ENCODE measurements at regions not wholly inside any gene's neighbourhood (a gene's known extent, or its start where the extent isn't known, plus 50 kb on each side); places are given as distances from the start of the nearest gene placed in this dataset.

- DNase-seq (ENCODE audit: insufficient read length, low spot score) (no peak), FAIRE-seq (no peak)
Observed at GRCh38 chr13:75071395-75071794, 410.6 kb downstream of the TBC1D4 start.

DNA sequence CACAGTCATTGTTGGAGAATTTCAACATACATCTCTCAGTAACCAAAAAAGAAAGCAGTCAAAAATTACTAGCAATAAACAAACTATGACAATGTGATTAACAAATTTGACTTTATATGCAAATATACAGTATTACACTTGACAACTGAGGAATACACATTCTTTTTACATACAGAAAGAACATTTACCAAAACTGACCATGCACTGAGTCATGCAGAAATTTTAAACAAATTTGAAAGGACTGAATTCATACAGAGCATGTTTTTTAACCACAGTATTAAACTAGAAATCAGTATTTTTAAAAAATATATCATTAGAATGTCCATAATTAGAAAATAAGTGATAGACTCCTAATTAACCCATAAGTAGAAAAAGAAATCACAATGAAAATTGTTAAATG lies 420.1 kb downstream of the TBC1D4 start:
- FAIRE-seq: no peak
- no peak for DNase-seq (ENCODE audit: insufficient read length, low spot score)

DNA sequence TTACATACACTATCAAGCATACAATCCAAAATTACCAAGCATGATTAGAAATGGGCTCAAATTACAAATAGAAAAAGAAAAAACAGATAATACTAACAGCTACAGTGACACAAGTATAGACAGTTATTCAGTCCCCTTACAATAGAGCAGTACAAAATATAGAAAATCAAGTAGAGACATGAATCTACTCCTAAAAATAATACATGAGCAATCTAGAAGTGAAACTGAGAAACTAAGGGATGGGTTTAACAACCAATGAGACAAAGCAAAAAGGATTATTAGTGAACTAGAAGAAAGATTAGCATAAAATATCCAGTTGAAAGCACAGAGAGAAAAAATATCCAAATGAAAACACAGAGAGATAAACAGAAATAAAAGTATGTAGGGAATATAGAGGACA lies 426.7 kb downstream of the TBC1D4 start:
- no peak for FAIRE-seq

DNA sequence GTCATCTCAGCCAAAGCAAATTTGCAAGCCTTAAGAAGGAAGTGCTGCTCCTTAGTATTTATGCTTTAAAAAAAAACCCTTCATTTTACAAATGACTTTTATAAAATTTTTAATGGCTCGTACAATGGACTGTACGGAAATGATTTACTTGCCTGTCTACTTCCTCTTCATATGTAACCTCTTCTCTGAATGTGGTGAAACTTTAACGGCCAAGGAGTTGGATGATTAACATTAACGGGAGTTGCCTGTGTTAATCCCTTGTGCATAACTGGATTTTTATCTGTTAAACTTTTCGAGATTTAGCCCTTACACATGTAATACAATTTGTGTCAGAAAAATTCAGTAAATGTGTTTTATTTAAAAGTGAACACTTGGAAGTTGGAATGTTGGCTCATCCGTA lies 429.4 kb downstream of the TBC1D4 start:
- FAIRE-seq (no peak), DNase-seq (ENCODE audit: insufficient read length, low spot score) (no peak)

More for the DNA sequence above, 426.7 kb downstream of the TBC1D4 start:
- no peak for DNase-seq (ENCODE audit: insufficient read length, low spot score)

DNA sequence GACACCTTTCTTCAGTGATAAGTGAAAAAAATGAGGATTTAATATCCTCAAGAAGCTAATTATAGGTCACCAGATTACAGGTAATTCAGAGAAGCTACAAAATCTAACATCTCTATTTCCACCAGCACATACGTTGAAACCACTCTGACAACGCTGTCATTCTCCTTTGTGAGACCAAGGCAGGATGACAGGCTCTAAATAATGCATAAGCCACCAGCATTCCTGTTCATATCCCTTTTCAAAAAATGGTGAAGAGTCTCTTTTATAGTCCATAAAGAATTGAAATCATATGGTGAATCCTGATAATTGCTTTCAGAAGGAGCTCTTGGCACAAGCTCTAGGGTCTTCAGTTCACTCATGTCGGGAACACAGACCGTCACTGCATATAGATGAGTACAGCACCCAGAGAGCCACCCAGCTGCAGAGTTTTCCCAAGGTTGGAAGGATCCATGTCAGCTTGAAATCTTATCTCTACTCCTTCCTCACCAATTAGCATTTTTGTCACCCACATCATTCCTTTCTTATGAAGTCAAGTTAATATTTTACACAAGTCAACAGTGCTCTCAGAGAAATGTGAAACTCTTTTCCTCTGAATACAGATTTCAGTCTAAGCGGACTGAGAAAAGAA lies 431.4 kb downstream of the TBC1D4 start:
- DNase-seq (ENCODE audit: insufficient read length, low spot score): no peak
- no peak for FAIRE-seq

- FAIRE-seq: no peak
- no peak for DNase-seq (ENCODE audit: insufficient read length, low spot score)
Observed at GRCh38 chr13:75049735-75050335, 432.1 kb downstream of the TBC1D4 start.

DNA sequence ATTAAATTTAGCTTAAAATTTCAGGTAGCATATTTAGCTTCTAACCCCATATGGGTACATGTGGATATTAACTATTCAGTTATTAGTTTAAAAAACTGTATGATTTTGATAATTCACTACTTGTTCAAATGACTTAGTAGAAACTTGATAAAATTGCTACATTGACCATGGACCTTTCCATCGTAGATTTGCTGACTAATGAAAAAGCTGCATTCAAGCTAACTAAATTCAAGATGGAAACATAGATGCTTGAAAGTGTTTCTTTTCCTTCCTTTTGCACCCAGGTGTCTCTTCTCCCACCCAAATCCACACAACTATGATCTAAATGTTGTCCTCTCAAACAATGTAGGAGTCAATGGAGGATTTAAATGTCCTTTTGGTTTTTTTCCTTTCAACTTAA lies 439.2 kb downstream of the TBC1D4 start:
- DNase-seq (ENCODE audit: insufficient read length, low spot score) (no peak), FAIRE-seq (no peak)

DNA sequence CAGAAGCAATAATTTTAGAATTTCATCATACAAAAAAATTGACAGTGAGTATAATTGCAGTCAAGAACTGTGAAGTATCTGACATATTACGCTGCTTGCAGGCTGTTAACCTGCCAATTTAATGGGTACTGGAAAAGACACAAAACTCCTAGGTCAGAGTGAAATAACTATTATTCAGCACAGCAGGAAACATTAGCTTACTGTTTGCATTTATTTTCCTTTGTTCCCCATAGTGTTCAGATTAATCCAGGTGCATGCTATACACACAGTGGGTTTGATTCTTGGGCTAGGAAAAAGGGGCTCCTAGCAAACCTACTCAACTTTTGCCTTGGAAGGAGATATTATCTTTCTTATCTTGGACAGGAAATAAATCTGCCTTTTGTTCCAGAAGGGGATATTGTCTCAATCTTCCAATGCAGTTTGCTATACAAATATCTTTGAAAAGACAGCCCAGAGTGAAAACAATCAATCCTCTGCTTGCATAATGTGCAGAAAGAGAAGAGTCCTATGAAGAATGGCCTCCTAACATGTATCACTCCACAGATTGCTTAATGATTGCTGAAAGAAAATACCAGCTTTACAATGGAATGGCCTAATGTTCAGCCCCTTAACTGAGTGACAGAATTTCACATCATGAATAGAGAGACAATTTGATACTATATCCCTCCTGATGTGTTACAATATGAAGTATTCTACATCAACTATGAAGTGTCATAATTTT lies 443.4 kb downstream of the TBC1D4 start:
- no peak for DNase-seq (ENCODE audit: insufficient read length, low spot score)
- FAIRE-seq: no peak

GRCh38 chr13:75025956-75026355 lies 456.0 kb downstream of the TBC1D4 start:
- FAIRE-seq: no peak
- no peak for DNase-seq (ENCODE audit: insufficient read length, low spot score)

DNA sequence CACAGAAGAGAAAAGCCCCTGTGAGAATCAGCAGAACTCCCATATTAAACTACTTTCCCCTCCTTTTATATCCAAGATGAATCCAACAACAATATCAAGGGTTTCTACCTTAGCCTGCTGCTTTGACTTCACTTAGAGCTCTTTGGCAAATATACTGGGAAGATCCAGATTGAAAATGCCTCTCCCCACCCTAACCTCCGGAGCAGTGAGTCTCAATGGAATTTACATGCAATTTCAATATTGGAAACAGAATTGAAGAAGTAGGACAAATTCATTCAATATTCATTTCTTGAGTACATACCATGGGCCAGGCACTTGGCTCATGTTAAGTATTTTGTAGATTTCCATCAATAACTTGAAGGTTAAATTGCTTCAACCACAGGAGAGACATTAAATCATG lies 457.4 kb downstream of the TBC1D4 start:
- FAIRE-seq: no peak
- DNase-seq (ENCODE audit: insufficient read length, low spot score): no peak

DNA sequence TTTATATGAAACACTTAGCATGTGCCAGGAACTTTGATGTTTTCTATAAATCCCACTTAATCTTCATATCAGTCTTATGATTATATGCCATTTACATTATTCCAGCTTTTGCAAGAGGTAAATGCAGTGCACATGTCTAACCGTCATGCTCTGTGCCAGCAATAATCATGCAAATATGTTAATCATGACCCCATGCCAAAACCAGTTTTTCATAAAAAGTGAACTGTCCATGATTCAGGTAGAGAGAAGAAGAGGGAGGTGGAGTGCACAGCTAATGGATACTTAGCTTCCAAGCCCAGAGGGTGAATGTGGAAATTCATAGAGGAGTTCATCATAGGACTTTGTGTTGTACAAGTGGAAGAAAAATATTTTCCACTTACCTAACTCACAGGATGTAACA lies 458.4 kb downstream of the TBC1D4 start:
- no peak for FAIRE-seq

DNA sequence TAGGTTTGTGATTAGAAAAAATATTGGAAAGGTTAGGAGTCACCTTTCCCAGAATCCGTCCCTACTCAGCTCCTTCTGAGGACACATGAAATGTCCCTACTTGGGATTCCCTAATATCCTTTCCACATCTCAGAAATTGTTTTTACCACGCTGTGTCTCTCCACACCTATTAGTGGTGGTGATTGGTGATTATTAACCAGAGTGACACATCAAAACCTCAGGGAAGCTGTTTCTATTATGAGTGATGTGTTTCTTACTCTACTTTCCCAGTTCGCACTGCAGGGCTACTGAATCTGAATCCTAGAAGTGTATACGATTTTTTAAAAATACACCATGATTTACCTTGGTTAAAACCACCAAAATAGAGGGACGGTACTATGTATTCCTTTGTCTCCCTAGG lies 460.8 kb downstream of the TBC1D4 start:
- no peak for FAIRE-seq
- no peak for DNase-seq (ENCODE audit: insufficient read length, low spot score)

More for the DNA sequence above, 458.4 kb downstream of the TBC1D4 start:
- no peak for DNase-seq (ENCODE audit: insufficient read length, low spot score)

GRCh38 chr13:75016225-75016624 lies 465.7 kb downstream of the TBC1D4 start:
- FAIRE-seq (no peak), DNase-seq (ENCODE audit: insufficient read length, low spot score) (no peak)

GRCh38 chr13:75013818-75014217 lies 468.2 kb downstream of the TBC1D4 start:
- FAIRE-seq (no peak), DNase-seq (ENCODE audit: insufficient read length, low spot score) (no peak)

GRCh38 chr13:75010941-75011340 lies 471.0 kb downstream of the TBC1D4 start:
- FAIRE-seq (no peak), DNase-seq (ENCODE audit: insufficient read length, low spot score) (no peak)

DNA sequence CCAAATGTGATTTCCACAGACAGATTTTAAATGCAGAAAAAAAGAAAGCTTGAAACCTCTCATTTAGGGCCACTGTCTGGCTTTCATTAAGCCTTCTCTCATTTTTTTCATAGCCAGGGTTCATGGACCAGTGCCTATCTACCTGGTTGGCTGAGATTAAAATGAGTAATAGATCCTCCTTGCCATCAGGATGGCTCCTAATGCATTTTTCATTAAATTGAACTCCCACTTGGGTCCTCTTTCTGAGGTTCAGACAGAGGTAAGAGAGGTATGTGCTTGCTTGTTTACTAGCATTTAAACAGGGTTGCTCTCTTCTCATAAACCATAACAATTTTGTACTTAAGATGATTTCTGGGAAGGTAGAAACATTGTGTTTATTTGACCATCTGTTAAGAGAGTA lies 473.0 kb downstream of the TBC1D4 start:
- no peak for FAIRE-seq

GRCh38 chr13:74990992-74991391 lies 491.0 kb downstream of the TBC1D4 start:
- no peak for FAIRE-seq
- no peak for DNase-seq (ENCODE audit: insufficient read length, low spot score)

More for the DNA sequence above, 473.0 kb downstream of the TBC1D4 start:
- DNase-seq (ENCODE audit: insufficient read length, low spot score): no peak

GRCh38 chr13:74987124-74987690 lies 494.8 kb downstream of the TBC1D4 start:
- no peak for FAIRE-seq

GRCh38 chr13:74986609-74987008 lies 495.4 kb downstream of the TBC1D4 start:
- no peak for FAIRE-seq

More at GRCh38 chr13:74987124-74987690, 494.8 kb downstream of the TBC1D4 start:
- DNase-seq (ENCODE audit: insufficient read length, low spot score): no peak

DNA sequence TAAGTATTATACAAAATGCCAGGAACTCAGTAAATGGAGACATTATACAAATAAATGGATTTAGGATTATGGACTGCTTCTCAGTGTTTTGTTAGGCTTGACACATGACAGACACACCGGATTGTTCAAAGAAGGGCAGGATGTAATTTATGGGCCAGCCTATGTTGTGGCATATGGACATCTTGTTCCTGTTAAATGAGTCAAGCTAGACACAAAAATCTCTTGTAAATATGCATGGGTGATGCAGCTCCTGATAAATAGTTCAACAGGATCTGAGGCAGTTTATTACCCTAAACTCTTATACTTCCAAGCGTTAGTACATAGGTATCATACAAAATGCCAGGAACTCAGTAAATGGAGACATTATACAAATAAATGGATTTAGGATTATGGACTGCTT lies 502.3 kb downstream of the TBC1D4 start:
- FAIRE-seq: no peak
- no peak for DNase-seq (ENCODE audit: insufficient read length, low spot score)

More at GRCh38 chr13:74986609-74987008, 495.4 kb downstream of the TBC1D4 start:
- DNase-seq (ENCODE audit: insufficient read length, low spot score): no peak

DNA sequence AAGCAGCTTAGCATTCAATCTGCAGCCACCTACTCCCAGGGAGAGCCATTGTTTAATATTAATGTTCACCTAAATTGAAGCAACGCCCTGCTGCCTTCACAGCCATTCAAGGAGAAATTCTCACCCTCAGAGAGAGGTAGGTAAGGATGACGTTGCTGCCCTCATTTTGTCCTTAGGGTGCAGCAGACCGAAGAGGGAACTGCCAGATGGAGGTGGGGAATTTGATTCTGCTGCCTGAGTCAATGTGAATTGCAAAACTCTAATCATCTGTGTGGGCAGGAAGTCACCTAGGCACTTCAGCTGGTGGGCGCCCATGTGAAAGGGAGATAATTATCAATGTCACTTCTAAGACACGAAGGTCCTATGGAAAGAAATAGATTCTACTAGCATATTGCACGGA lies 503.4 kb downstream of the TBC1D4 start:
- no peak for DNase-seq (ENCODE audit: insufficient read length, low spot score)
- no peak for FAIRE-seq

- DNase-seq (ENCODE audit: insufficient read length, low spot score) (no peak), FAIRE-seq (no peak)
Observed at GRCh38 chr13:74977498-74977897, 504.5 kb downstream of the TBC1D4 start.

Data from HTR-8/SVneo (cell line).